ENCODE measurements at regions not wholly inside any gene's neighbourhood (a gene's known extent, or its start where the extent isn't known, plus 50 kb on each side); places are given as distances from the start of the nearest gene placed in this dataset.
"Not testable (repeated sequence)": the region's sequence is repeated elsewhere in the genome, so short reads cannot be mapped to it uniquely, and the experiment has no call there.

GRCh38 chr3:20836801-20837200, 650.8 kb upstream of the SGO1 start:
- intact Hi-C loops (cut with DNase I; ENCODE audit: low total_unique reads): no loop called here
- no peaks in the 10 kb centered on the region for H3K4me1 ChIP-seq
- no peak for TF ChIP-seq POLR2A (IDR thresholded peaks at IDR 0.05)
- TF ChIP-seq, protein P1, sequence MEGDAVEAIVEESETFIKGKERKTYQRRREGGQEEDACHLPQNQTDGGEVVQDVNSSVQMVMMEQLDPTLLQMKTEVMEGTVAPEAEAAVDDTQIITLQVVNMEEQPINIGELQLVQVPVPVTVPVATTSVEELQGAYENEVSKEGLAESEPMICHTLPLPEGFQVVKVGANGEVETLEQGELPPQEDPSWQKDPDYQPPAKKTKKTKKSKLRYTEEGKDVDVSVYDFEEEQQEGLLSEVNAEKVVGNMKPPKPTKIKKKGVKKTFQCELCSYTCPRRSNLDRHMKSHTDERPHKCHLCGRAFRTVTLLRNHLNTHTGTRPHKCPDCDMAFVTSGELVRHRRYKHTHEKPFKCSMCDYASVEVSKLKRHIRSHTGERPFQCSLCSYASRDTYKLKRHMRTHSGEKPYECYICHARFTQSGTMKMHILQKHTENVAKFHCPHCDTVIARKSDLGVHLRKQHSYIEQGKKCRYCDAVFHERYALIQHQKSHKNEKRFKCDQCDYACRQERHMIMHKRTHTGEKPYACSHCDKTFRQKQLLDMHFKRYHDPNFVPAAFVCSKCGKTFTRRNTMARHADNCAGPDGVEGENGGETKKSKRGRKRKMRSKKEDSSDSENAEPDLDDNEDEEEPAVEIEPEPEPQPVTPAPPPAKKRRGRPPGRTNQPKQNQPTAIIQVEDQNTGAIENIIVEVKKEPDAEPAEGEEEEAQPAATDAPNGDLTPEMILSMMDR (IDR thresholded peaks at IDR 0.05): no peak
- H3K27me3 ChIP-seq: no peaks in the 10 kb centered on the region
- no peak overlapping the region for H3K27ac ChIP-seq
- DNase-seq: no peak
- no peak overlapping the region for H3K4me3 ChIP-seq
- no peaks in the 10 kb centered on the region for H3K36me3 ChIP-seq (ENCODE audit: low read depth, missing control alignments)
- H3K9me3 ChIP-seq: no peaks in the 10 kb centered on the region
- WGBS, 2 donors: 87 to 95% methylated on average over 2 of the region's 2 CpGs

DNA sequence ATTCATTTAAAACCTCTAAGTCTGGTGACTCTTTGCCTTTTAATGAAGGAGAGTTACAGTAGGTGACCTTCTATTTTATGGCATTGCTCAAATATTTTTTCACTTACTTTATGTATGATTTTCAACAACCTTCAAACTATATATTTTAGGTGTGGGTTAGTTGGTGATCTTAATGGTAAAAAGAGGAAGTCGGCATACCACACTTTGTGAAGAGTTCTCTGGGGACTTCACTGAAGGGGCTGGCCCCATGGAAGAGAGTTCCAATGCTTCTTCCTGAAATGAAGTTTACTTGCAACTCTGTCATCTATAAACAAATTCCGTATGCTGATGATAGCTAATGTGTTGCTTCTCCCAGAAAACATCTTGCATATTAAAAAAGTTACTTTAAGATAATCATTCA, 647.0 kb upstream of the SGO1 start:
- H3K27me3 ChIP-seq: no peaks in the 10 kb centered on the region
- WGBS, 2 donors: 88 to 93% methylated on average over 2 of the region's 2 CpGs
- no peak for DNase-seq
- H3K4me3 ChIP-seq: no peak overlapping the region
- no peaks in the 10 kb centered on the region for H3K9me3 ChIP-seq
- no peaks in the 10 kb centered on the region for H3K4me1 ChIP-seq
- TF ChIP-seq POLR2A (IDR thresholded peaks at IDR 0.05): no peak
- TF ChIP-seq, protein P1 (IDR thresholded peaks at IDR 0.05): no peak
- H3K36me3 ChIP-seq (ENCODE audit: low read depth, missing control alignments): no peaks in the 10 kb centered on the region
- H3K27ac ChIP-seq: no peak overlapping the region
- intact Hi-C loops (cut with DNase I; ENCODE audit: low total_unique reads): no loop called here

DNA sequence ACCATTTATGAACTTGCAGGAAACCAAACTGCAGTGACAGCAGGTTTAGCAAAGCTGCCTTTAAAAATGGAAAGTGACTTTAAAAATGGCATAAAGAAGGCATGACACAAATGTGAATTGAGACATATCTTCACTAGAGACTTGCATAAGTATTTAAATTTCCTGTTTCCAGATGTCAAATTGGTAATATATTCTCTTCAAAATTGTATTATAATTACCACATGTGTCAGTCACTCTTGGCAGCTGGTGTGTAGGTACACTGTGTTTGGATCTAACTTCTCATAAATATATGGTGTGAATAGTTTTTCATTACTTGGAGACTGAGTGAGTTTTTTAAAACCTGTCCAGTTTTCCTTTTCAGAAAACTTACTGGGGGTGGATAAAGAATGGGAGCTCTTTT, 636.2 kb upstream of the SGO1 start:
- Histone ChIP-seq H3K4me3 (no peak overlapping the region), H3K9me3 (no peaks in the 10 kb centered on the region), H3K27ac (no peak overlapping the region), H3K4me1 (no peaks in the 10 kb centered on the region), H3K36me3 (ENCODE audit: low read depth, missing control alignments) (no peaks in the 10 kb centered on the region), H3K27me3 (no peaks in the 10 kb centered on the region)
- intact Hi-C loops (cut with DNase I; ENCODE audit: low total_unique reads): no loop called here
- DNase-seq: no peak
- TF ChIP-seq, protein P1 (IDR thresholded peaks at IDR 0.05): no peak

- H3K4me3 ChIP-seq; H3K9me3 ChIP-seq; H3K27ac ChIP-seq; H3K36me3 ChIP-seq (ENCODE audit: low read depth, missing control alignments); H3K27me3 ChIP-seq; H3K4me1 ChIP-seq; DNase-seq; intact Hi-C loops (cut with DNase I; ENCODE audit: low total_unique reads): not testable (repeated sequence)
- WGBS, 2 donors: 85 to 95% methylated on average over 8 to 9 of the region's 9 CpGs
Observed at GRCh38 chr3:20820872-20821271, 634.9 kb upstream of the SGO1 start.

DNA sequence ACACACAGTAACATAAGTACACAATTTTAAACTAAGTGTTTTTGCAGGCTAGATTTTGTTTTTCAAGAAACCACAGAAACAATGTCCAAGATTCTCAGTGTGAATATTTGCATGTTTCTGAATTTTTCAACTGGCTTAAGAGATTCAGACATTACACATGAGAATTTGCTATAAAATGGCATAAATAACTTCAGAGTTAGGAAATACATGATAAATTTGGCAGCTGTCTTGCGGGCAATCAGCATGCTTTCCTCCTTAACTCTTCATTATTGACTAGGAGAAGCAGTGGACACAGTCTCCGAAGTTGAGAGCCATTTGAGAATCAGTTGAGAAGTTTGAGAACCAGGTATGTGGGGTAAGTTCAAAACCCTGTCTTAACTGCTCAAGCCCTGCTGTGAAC, 625.6 kb upstream of the SGO1 start:
- Histone ChIP-seq H3K36me3 (ENCODE audit: low read depth, missing control alignments) (no peaks in the 10 kb centered on the region), H3K27me3 (no peaks in the 10 kb centered on the region), H3K4me3 (no peak overlapping the region), H3K4me1 (no peaks in the 10 kb centered on the region), H3K9me3 (no peaks in the 10 kb centered on the region), H3K27ac (no peak overlapping the region)
- TF ChIP-seq POLR2A (IDR thresholded peaks at IDR 0.05): no peak
- TF ChIP-seq, protein P1 (IDR thresholded peaks at IDR 0.05): no peak
- DNase-seq: no peak
- 83 to 92% methylated on average over 2 of the region's 2 CpGs for WGBS, 2 donors
- intact Hi-C loops (cut with DNase I; ENCODE audit: low total_unique reads): no loop called here

Measured in testis (tissue), 2 donors.